ENCODE measurements at regions not wholly inside any gene's neighbourhood (a gene's known extent, or its start where the extent isn't known, plus 50 kb on each side); places are given as distances from the start of the nearest gene placed in this dataset.

- no peaks in the 10 kb centered on the region for H3K9me3 ChIP-seq (ENCODE audit: control insufficient read depth, low read length, poor library complexity, severe bottlenecking)
- Mint-ChIP-seq H3K4me1 (no peaks in the 10 kb centered on the region), H3K4me3 (no peak overlapping the region), H3K36me3 (ENCODE audit: low read depth) (peaks cover 2% of the 10 kb centered on the region), H3K27ac (no peak overlapping the region), H3K27me3 (peaks cover 53% of the 10 kb centered on the region)
- no peak for ATAC-seq
- no peak for DNase-seq
Measured at GRCh38 chr1:17927952-17928351, 172.8 kb downstream of the ACTL8 start.

DNA sequence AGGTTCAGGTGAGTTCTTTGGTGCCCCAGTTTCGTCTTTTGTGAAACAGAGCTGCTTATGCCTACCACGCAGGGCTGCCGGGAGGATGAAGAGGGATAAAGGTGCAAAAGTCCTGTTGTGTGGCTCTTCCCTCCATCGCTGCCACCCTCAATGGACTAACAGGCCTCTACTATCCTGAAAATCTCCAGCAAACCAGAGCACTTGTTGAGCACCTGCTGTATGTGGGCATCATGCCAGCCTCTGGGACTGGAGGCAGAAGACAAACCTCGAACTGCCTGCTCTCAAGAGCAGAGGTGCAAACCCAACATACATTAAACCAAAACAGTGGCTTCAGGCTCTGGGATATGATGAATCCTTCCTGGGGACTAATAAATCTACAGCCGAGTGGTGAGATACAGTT is 174.1 kb downstream of the ACTL8 start:
- no peaks in the 10 kb centered on the region for H3K9me3 ChIP-seq (ENCODE audit: control insufficient read depth, low read length, poor library complexity, severe bottlenecking)
- Mint-ChIP-seq H3K27me3 (peaks cover 48% of the 10 kb centered on the region), H3K36me3 (ENCODE audit: low read depth) (peaks cover 3% of the 10 kb centered on the region), H3K4me3 (no peak overlapping the region), H3K4me1 (no peaks in the 10 kb centered on the region), H3K27ac (no peak overlapping the region)
- ATAC-seq (no peak), DNase-seq (no peak)

- Mint-ChIP-seq H3K27me3 (peaks cover 40% of the 10 kb centered on the region), H3K36me3 (ENCODE audit: low read depth) (peaks cover 3% of the 10 kb centered on the region), H3K4me1 (no peaks in the 10 kb centered on the region), H3K4me3 (no peak overlapping the region), H3K27ac (no peak overlapping the region)
- DNase-seq: no peak
- no peak for ATAC-seq
- no peaks in the 10 kb centered on the region for H3K9me3 ChIP-seq (ENCODE audit: control insufficient read depth, low read length, poor library complexity, severe bottlenecking)
Measured at GRCh38 chr1:17930635-17931034, 175.5 kb downstream of the ACTL8 start.

- no peak for DNase-seq
- peaks cover 28% of the 10 kb centered on the region for H3K27me3 Mint-ChIP-seq
- ATAC-seq: no peak
- H3K4me1 Mint-ChIP-seq: no peaks in the 10 kb centered on the region
- no peak overlapping the region for H3K27ac Mint-ChIP-seq
- peaks cover 3% of the 10 kb centered on the region for H3K36me3 Mint-ChIP-seq (ENCODE audit: low read depth)
- H3K9me3 ChIP-seq (ENCODE audit: control insufficient read depth, low read length, poor library complexity, severe bottlenecking): no peaks in the 10 kb centered on the region
- H3K4me3 Mint-ChIP-seq: no peak overlapping the region
Measured at GRCh38 chr1:17932164-17932563, 175.4 kb upstream of the IGSF21 start.

DNA sequence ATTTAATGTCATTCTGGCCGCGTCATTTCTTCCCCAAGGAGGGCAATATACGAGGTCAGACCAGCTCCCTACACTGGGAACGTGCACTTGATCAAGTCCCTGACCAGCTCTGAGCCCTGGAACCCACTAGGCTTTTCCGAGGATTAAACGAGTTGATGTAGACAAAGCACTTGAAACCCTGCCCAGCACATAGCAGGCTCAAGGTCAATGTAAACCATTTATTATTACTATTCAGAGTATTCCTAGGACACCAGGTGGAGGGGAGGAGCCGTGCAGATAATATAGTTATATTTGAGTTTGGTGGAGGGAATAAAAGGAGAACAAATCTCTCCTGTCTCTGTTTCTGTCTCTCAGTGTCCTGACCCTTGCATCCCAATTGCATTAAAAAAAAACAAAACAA is 174.1 kb upstream of the IGSF21 start:
- Mint-ChIP-seq H3K36me3 (ENCODE audit: low read depth) (peaks cover 2% of the 10 kb centered on the region), H3K27ac (no peak overlapping the region), H3K4me1 (no peaks in the 10 kb centered on the region), H3K4me3 (no peak overlapping the region), H3K27me3 (peaks cover 17% of the 10 kb centered on the region)
- no peak for DNase-seq
- no peak for ATAC-seq
- H3K9me3 ChIP-seq (ENCODE audit: control insufficient read depth, low read length, poor library complexity, severe bottlenecking): no peaks in the 10 kb centered on the region

- peaks cover 17% of the 10 kb centered on the region for H3K27me3 Mint-ChIP-seq
Measured at GRCh38 chr1:17933971-17934370, 173.6 kb upstream of the IGSF21 start.

GRCh38 chr1:17935230-17935629 is 172.4 kb upstream of the IGSF21 start:
- no peak overlapping the region for H3K27ac Mint-ChIP-seq
- H3K9me3 ChIP-seq (ENCODE audit: control insufficient read depth, low read length, poor library complexity, severe bottlenecking): no peaks in the 10 kb centered on the region
- DNase-seq: no peak
- H3K4me3 Mint-ChIP-seq: no peak overlapping the region
- H3K36me3 Mint-ChIP-seq (ENCODE audit: low read depth): peaks cover 2% of the 10 kb centered on the region
- no peak for ATAC-seq
- no peaks in the 10 kb centered on the region for H3K4me1 Mint-ChIP-seq
- peaks cover 17% of the 10 kb centered on the region for H3K27me3 Mint-ChIP-seq

More at GRCh38 chr1:17933971-17934370, 173.6 kb upstream of the IGSF21 start:
- H3K4me1 Mint-ChIP-seq: no peaks in the 10 kb centered on the region
- H3K27ac Mint-ChIP-seq: no peak overlapping the region
- no peak for ATAC-seq
- H3K4me3 Mint-ChIP-seq: no peak overlapping the region
- peaks cover 2% of the 10 kb centered on the region for H3K36me3 Mint-ChIP-seq (ENCODE audit: low read depth)
- DNase-seq: no peak
- H3K9me3 ChIP-seq (ENCODE audit: control insufficient read depth, low read length, poor library complexity, severe bottlenecking): no peaks in the 10 kb centered on the region

DNA sequence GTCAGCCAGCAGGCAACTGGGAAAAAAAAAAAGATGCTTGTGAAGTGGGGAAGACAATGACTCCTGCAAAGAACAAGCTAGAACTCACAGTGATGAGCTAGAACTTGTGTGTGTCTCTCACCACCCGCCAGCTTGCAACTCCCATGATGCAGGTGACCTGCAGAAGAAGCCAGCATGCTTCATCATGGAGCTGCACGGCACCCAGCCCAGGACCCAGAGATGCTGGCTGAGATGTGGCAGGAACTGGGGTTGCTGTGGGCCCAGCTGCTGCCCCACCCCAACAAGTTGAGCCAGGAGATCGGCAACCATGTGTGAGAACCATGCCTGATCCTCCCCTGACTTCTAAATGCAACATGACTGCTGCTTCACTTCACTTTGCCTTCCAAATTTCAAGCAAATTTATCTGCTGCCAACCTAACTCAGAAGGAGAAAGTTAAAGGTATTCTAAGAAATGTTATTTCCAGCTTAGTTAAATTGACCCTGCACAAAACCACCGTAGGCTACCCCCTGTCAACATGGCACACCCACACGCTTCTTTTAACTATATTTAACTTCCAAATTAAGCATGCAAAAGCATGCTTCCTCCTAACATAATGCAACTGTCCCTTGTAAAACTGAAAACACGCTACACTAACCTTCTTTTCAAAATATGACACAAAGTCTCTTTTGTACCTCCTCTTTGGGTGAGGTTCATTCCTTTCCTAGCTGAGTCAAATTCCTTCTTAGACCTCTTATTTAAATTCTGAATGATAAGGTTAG is 166.0 kb upstream of the IGSF21 start:
- no peak for DNase-seq
- no peak for ATAC-seq
- Mint-ChIP-seq H3K27ac (no peak overlapping the region), H3K27me3 (peaks cover 13% of the 10 kb centered on the region), H3K4me3 (no peak overlapping the region), H3K4me1 (no peaks in the 10 kb centered on the region), H3K36me3 (ENCODE audit: low read depth) (no peaks in the 10 kb centered on the region)
- H3K9me3 ChIP-seq (ENCODE audit: control insufficient read depth, low read length, poor library complexity, severe bottlenecking): no peaks in the 10 kb centered on the region

DNA sequence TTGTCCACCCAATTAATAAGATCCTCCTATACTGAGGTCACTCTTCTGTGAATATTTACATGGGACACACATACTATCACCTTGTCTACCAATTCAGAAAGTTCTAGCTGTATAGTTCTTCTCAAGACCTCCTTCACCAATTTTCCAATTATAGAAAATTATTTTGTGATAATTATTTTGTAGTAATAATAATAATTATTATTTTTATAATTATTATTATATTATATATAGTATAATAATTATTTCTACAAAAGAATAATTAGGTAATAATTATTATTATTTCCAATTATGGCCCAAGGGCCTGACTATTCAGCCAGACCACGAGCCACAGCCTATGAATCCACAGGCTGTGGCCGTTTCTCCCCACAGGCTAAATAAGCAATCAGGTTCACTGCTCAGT is 164.1 kb upstream of the IGSF21 start:
- Mint-ChIP-seq H3K4me1 (no peaks in the 10 kb centered on the region), H3K4me3 (no peak overlapping the region), H3K27me3 (peaks cover 21% of the 10 kb centered on the region), H3K36me3 (ENCODE audit: low read depth) (no peaks in the 10 kb centered on the region), H3K27ac (no peak overlapping the region)
- no peak for DNase-seq
- H3K9me3 ChIP-seq (ENCODE audit: control insufficient read depth, low read length, poor library complexity, severe bottlenecking): no peaks in the 10 kb centered on the region
- no peak for ATAC-seq

GRCh38 chr1:17944646-17945045 is 163.0 kb upstream of the IGSF21 start:
- DNase-seq: no peak
- H3K4me1 Mint-ChIP-seq: no peaks in the 10 kb centered on the region
- no peaks in the 10 kb centered on the region for H3K36me3 Mint-ChIP-seq (ENCODE audit: low read depth)
- no peak overlapping the region for H3K27ac Mint-ChIP-seq
- H3K9me3 ChIP-seq (ENCODE audit: control insufficient read depth, low read length, poor library complexity, severe bottlenecking): no peaks in the 10 kb centered on the region
- no peak for ATAC-seq
- H3K27me3 Mint-ChIP-seq: peaks cover 21% of the 10 kb centered on the region
- no peak overlapping the region for H3K4me3 Mint-ChIP-seq

DNA sequence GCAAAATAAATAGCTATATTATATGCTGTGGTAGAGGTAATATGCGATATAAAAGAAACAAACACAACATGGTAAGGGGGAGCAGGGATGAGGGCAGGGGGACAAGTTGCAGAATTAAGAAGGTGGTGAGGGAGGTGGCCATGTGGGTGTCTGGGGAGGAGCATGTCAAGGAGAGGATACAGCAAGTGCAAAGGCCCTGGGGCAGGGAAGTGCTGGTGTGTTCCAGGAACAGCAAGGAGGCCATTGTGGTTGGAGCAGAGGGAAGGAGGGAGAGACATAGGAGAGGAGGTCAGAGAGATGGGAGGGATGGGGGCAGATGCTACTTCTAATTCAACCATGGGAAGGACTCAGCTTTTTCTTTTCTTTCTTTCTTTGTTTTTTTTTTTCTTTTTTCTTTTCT is 161.2 kb upstream of the IGSF21 start:
- H3K27me3 Mint-ChIP-seq: peaks cover 33% of the 10 kb centered on the region
- H3K9me3 ChIP-seq (ENCODE audit: control insufficient read depth, low read length, poor library complexity, severe bottlenecking): no peaks in the 10 kb centered on the region
- no peaks in the 10 kb centered on the region for H3K36me3 Mint-ChIP-seq (ENCODE audit: low read depth)
- no peak overlapping the region for H3K4me3 Mint-ChIP-seq
- no peak for DNase-seq
- H3K27ac Mint-ChIP-seq: no peak overlapping the region
- no peak for ATAC-seq
- no peaks in the 10 kb centered on the region for H3K4me1 Mint-ChIP-seq

DNA sequence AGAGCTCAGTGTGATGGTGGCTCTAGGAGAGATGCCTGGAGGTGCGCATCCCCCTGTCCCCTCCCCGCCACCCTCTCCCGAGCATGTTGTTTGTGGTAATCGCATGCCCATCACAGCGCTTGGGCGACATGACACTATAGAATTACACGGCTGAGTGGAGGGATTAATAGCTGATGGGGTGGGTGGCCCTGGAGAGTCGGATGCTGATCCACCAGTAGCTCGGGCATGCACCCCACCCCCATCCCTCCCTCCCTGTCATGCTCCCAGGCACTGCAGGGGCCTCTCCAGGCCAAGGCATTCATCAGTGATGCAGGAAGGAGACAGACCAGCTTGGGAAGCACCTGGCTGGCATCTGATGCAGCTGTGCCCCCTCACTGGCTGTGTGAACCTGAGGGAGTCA is 159.0 kb upstream of the IGSF21 start:
- DNase-seq (no peak), ATAC-seq (no peak)
- H3K27me3 Mint-ChIP-seq: peaks cover 46% of the 10 kb centered on the region
- H3K9me3 ChIP-seq (ENCODE audit: control insufficient read depth, low read length, poor library complexity, severe bottlenecking): no peaks in the 10 kb centered on the region
- no peak overlapping the region for H3K4me3 Mint-ChIP-seq
- no peak overlapping the region for H3K27ac Mint-ChIP-seq
- no peaks in the 10 kb centered on the region for H3K4me1 Mint-ChIP-seq
- peaks cover 14% of the 10 kb centered on the region for H3K36me3 Mint-ChIP-seq (ENCODE audit: low read depth)

- H3K9me3 ChIP-seq (ENCODE audit: control insufficient read depth, low read length, poor library complexity, severe bottlenecking): no peaks in the 10 kb centered on the region
- no peak overlapping the region for H3K4me3 Mint-ChIP-seq
- H3K4me1 Mint-ChIP-seq: no peaks in the 10 kb centered on the region
- H3K27me3 Mint-ChIP-seq: peaks cover 44% of the 10 kb centered on the region
- DNase-seq (no peak), ATAC-seq (no peak)
- H3K36me3 Mint-ChIP-seq (ENCODE audit: low read depth): peaks cover 14% of the 10 kb centered on the region
- no peak overlapping the region for H3K27ac Mint-ChIP-seq
Measured at GRCh38 chr1:17949511-17949910, 158.1 kb upstream of the IGSF21 start.

GRCh38 chr1:17950728-17951127 is 156.9 kb upstream of the IGSF21 start:
- H3K4me3 Mint-ChIP-seq: no peak overlapping the region
- peak overlapping the region; percentile 49 for H3K27ac Mint-ChIP-seq
- ATAC-seq (no peak), DNase-seq (no peak)
- H3K4me1 Mint-ChIP-seq: no peaks in the 10 kb centered on the region
- peaks cover 53% of the 10 kb centered on the region for H3K27me3 Mint-ChIP-seq
- no peaks in the 10 kb centered on the region for H3K9me3 ChIP-seq (ENCODE audit: control insufficient read depth, low read length, poor library complexity, severe bottlenecking)
- H3K36me3 Mint-ChIP-seq (ENCODE audit: low read depth): peaks cover 14% of the 10 kb centered on the region
